Umbilical cord (tissue), 1 donor: ENCODE measurements at regions not wholly inside any gene's neighbourhood (a gene's known extent, or its start where the extent isn't known, plus 50 kb on each side); places are given as distances from the start of the nearest gene placed in this dataset.
"Not testable (repeated sequence)": the region's sequence is repeated elsewhere in the genome, so short reads cannot be mapped to it uniquely, and the experiment has no call there.

ENCODE experiments used
- DNase-seq: peaks from one replicate; pipeline ENCODE4 v3.0.0-alpha.2; 2015; ENCODE audit warnings: low spot score

GRCh38 chr2:129178356-129178755 lies 801.1 kb upstream of the RAB6C start:
- DNase-seq, result no peak

DNA sequence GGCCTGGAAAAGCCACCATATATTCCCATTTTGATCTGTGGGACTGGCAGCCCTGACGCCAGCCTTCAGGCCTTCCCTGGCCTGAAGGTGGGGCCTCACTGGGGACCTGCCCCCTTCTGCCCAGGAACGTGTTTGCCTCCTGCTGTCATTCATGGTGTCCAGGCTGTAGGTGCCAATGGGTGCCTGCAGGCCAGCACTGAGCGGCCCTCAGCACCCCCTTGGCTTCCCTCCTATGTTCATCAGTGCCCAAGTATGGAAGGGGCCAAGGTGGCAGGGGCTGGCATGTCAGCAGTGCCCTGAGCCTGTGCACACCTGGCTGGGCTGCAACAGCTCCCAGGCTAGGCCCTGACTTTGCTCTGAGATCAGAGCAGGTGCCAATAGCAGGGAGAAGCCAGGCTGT lies 800.3 kb upstream of the RAB6C start:
- DNase-seq, result no peak

DNA sequence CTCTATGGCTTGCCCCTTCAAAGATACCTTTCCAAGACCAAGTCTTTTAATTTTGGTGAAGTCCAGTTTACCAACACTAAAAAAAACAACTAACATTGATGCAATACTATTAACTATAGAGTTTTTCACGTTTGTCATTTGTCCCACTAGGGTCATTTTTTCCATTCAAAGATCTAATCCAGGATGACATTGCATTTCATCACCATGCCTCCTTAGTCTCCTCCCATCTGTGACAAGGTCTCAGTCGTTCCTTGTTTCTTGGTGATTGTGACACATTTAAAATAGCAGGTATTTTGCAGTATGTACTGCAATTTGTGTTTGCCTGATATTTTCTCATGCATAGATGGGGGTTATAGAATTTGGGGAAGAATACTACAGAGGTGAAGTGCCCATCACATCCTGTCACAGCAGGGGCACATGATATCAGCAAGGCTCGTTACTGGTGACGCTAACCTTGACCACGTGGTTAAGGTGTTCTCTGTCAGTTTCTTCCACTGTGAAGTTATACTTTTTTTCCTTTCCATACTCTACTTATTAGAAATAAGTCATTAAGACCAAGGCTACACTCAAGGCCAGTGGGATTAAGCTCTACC lies 799.2 kb upstream of the RAB6C start:
- DNase-seq, result no peak

DNA sequence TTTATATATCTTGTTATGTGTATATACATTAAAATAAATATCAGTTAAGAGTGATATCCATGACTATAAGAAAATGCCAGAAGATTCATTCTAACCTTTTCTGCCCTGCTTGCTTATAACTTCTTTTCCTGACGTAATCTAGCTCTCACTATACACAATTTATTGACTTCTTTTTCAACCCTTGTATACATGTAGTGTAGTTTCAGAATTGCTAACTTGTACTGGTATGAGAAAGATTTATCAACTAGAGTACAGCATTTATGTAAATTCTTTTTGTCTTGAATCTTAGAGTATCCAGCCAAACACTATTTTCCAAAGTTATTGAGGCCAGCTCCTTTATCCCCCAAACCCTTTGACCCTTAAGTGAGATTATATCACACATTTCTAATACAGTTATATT lies 798.0 kb upstream of the RAB6C start:
- DNase-seq, result no peak

GRCh38 chr2:129181963-129182362 lies 797.5 kb upstream of the RAB6C start:
- no peak for DNase-seq

DNA sequence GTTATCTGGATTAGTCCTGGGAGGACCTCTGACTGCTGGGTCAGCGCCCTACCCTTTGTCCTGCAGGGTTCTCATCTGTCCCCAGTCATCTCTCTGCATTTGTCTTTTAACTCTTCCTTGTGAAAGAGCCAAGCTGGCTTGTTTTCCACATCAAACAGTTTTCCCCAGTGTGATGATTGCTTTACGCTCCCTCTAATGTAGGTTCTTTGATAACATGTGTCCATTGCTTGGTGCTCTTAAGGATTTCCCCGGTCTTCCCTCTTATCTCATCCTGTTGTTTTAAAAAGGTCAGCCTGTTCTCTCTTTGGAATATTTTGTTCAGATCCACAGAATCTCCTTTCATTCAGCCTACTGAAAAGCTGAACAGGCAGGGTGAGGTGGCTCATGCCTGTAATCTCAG lies 792.1 kb upstream of the RAB6C start:
- no peak for DNase-seq

- no peak for DNase-seq
Measured at GRCh38 chr2:129188451-129188850, 791.0 kb upstream of the RAB6C start.

DNA sequence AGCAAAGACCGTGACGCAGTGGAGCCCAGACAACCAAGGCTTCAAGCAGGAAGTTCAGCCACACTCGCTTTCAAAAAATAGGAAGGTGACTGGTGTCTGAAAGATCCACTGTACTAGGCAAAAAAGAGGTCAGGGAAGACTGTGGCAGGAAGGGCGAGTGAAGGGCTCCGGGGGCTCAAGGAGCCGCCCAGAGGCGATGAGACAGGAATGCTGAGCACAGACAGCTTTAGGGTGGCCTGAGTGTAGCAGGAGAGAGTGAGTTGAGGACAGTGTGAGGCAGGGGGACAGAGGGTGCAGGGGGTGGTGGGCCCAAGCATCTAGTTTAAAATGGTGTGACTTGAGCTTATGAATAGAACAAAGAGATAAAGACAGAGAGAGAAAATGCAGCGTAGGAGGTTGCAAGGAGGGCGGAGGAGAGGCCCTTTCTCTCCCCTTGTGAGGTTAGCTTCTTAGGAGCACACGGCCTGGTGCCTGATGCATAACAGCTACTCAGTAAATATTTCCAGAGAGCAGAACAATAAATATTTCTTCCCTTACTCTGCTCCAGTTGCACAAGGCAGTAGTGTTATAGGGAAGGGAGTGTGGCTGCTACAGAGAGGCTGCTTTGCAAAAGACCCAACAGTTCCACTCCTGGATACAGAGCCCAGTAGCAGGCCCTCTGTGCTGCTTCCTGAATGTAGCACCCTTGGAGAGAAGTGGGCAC lies 789.7 kb upstream of the RAB6C start:
- DNase-seq, result peak; percentile 58

- no peak for DNase-seq
Measured at GRCh38 chr2:129190494-129190893, 789.0 kb upstream of the RAB6C start.

DNA sequence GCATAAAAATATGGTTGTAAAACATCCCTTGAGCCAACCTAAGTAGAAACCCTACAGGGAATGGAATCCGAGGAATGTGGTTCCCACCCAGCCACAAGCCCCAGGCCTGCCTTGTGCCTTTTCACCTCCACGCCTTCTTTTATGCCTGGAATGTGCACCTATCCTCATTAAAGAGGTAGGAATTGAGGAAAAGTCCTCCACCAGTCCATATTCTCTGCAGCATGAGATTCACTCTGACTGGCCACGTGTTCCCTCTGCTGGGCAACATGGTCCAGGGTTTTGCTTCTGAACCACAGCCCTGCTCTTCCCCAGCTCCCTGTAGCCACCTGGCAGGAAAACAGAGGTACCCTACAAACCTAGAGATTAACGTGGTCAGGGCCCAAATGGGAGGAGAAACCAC lies 787.9 kb upstream of the RAB6C start:
- DNase-seq, result no peak

DNA sequence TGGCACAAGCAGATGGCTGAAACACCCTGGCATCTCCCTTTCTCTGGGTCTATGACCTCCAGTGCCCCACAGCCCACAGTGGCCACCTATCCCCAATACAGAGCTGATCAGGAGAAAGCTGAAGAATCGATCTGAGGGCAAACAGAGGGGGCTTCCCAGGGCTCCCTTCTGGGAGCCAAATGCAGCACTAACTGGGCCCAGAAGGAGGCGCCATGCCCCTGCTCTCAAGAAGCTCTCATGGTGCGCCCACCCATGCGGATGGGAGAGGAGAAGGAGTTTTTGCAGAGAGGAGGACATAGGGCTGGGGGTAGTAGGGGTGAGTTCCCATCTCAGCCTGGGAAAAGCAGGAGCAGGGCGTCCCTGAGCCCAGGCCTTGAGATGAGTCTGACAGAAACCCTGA lies 787.3 kb upstream of the RAB6C start:
- no peak for DNase-seq

DNA sequence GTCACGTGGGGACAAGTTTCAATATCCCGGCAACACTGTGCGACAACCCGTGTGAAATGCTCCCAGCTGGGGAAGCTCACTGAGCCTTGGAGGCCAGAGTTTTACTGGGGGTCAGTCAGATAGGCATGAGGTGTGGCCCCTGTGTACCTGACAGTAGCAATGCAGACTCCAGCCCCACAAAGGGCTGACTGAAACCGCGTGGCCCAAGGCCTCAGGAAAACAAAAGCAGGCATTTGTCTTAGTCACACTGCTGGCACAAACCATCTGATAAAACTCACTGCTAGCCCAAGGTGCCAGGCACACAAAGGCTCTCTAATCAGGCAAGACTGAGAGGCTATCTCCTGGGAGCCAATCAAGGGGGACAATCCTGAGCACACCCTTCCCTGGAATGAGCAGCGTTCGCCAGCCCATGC lies 786.6 kb upstream of the RAB6C start:
- DNase-seq, result no peak

DNA sequence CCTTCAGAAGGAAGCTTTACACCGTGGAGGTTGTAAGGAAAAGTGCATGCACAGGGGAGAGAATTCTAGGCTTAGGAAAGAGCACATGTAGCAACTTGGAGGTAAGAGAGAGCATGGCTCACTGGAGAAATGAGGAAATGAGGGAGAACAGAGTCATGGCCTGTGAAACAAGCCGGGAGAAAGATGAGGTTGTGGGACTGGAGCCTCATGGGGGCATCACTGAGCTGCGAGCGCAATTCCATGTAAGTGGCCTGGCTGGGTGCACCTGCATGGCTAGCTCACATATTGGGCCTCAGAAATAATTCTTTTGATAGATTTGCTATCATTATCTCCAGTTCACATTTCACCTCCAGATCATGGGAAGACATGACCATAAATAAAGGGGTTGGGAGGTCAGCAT lies 785.5 kb upstream of the RAB6C start:
- DNase-seq, result no peak

GRCh38 chr2:129199501-129199900 lies 780.0 kb upstream of the RAB6C start:
- no peak for DNase-seq

- DNase-seq, result peak; percentile 75
Measured at GRCh38 chr2:129201696-129202095, 777.8 kb upstream of the RAB6C start.

- peak; percentile 26 for DNase-seq
Measured at GRCh38 chr2:129203331-129203730, 776.1 kb upstream of the RAB6C start.

GRCh38 chr2:129204581-129204980 lies 774.9 kb upstream of the RAB6C start:
- not testable (repeated sequence) for DNase-seq

GRCh38 chr2:129205176-129205575 lies 774.3 kb upstream of the RAB6C start:
- DNase-seq, result peak; percentile 88

DNA sequence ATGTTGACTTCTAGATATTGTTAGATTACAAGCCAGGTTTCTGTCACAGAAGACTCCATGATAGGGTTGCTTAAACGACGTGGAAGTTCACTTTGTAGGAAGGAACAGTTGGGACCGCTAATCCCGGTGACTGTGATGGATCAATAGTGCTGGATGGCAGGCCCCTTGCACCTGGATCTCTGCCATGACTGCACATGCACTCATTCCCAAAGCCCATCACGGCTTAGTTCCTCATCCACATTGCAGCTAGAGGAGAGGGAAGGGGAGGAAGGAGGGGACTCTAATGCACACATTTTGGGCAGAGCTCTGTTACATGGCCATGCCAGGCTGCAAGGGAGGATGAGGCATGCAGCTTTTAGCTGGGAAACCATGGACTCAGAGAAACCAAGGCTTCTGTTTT lies 773.7 kb upstream of the RAB6C start:
- DNase-seq, result peak; percentile 17

GRCh38 chr2:129212299-129212958 lies 767.0 kb upstream of the RAB6C start:
- DNase-seq, result no peak

DNA sequence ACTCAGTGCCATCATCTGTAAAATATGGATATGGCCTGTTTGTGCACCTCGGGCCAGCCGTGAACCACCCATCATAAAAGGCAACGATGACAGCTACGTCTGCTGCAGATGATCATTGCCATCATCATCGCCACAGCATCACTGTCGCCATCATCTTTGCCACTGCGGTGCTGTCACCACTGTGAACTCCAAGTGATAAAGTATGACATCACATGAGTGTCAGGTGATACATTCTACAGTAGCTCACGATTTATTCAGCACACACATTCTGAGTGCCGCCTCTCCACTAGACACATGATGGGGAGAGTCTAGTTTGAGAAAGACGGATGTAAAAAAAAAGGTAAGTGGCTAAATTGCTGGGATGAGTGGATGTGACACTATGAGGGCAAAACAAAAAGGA lies 755.4 kb upstream of the RAB6C start:
- no peak for DNase-seq

DNA sequence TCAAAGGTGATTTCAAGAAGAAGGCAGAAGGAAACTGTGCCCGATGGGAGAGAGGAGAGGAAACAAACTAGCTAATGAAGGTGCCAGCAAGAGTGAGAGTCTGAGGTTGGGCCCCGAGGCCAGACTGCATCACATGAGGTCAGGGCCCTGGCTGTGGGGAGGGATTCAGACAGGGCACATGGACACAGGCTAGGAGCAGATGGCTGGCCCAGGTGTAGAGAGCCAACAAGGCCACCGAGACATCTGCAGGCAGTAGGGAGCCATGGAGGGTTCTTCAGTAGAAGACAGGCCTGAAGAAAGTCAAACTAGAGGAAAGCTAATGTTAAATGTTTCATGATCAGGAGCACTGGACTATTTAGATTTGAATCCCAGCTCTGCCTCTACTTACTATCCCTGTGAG lies 755.0 kb upstream of the RAB6C start:
- DNase-seq, result no peak

DNA sequence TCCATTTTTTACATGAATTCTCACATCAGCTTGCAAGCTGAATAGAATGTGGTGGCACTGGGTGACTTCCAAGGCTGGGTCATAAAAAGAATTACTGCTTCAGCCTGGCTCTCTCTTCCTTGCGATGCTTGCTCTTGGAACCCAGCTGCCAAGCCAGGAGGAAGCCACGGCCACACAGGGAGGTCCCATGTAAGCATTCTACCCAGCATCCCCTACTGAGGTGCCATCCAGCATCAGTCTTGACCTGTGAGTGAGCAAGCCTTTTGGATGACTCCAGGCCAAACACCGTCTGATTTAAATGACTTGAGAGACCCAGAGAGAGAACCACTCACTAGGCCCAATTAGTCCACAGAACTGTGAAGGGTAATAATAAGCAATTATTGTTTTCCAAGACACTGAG lies 750.3 kb upstream of the RAB6C start:
- no peak for DNase-seq
